ENCODE measurements at regions not wholly inside any gene's neighbourhood (a gene's known extent, or its start where the extent isn't known, plus 50 kb on each side); places are given as distances from the start of the nearest gene placed in this dataset.

- Histone ChIP-seq H3K4me3 (ENCODE audit: low read depth in 1 of 3, low read length in 3 of 3) (no peak overlapping the region), H3K27ac (ENCODE audit: low read depth in 1 of 2, low read length in 2 of 2) (no peak overlapping the region), H3K9me3 (ENCODE audit: control insufficient read depth in 4 of 4, low read length in 3 of 4) (no peaks in the 10 kb centered on the region), H3K4me1 (ENCODE audit: control insufficient read depth in 4 of 4, insufficient read depth in 4 of 4, low read length in 3 of 4) (no peaks in the 10 kb centered on the region), H3K27me3 (ENCODE audit: control insufficient read depth in 4 of 4, insufficient read depth in 4 of 4, low read length in 3 of 4) (no peaks in the 10 kb centered on the region), H3K36me3 (ENCODE audit: control insufficient read depth in 4 of 4, insufficient read depth in 3 of 4, low read depth in 1 of 4, low read length in 3 of 4) (no peaks in the 10 kb centered on the region), H3K9ac (ENCODE audit: low read depth in 1 of 2, low read length in 2 of 2) (no peak overlapping the region)
- DNase-seq (ENCODE audit: low spot score), result no peak
- WGBS, result 67% methylated on average over 2 of the region's 2 CpGs
- TF ChIP-seq FOXA2 (IDR thresholded peaks at IDR 0.05) (no peak), RXRA (IDR thresholded peaks at IDR 0.05) (no peak), GABPA (IDR thresholded peaks at IDR 0.05 in 1 of 2, conservative IDR thresholded peaks at IDR 0.05 in 1 of 2) (no peak), NR2F2 (IDR thresholded peaks at IDR 0.05) (no peak), JUND (IDR thresholded peaks at IDR 0.05) (no peak), YY1 (IDR thresholded peaks at IDR 0.05) (no peak), HNF4G (IDR thresholded peaks at IDR 0.05) (no peak), ATF3 (IDR thresholded peaks at IDR 0.05) (no peak), SP1 (IDR thresholded peaks at IDR 0.05) (no peak), TAF1 (conservative IDR thresholded peaks at IDR 0.05) (no peak), FOXA1 (IDR thresholded peaks at IDR 0.05) (no peak), MAX (IDR thresholded peaks at IDR 0.05) (no peak), CTCF (IDR thresholded peaks at IDR 0.05; ENCODE audit: low read depth, low read length, missing input control) (no peak), HNF4A (conservative IDR thresholded peaks at IDR 0.05) (no peak), RAD21 (IDR thresholded peaks at IDR 0.05) (no peak), EGR1 (IDR thresholded peaks at IDR 0.05; ENCODE audit: low read depth in 2 of 2) (no peak), REST (IDR thresholded peaks at IDR 0.05) (no peak), ZBTB33 (IDR thresholded peaks at IDR 0.05) (no peak)
Measured at GRCh38 chr11:92769112-92769511, 200.3 kb upstream of the MTNR1B start.

All from liver (tissue), 8 donors.